ENCODE measurements at regions not wholly inside any gene's neighbourhood (a gene's known extent, or its start where the extent isn't known, plus 50 kb on each side); places are given as distances from the start of the nearest gene placed in this dataset.

DNA sequence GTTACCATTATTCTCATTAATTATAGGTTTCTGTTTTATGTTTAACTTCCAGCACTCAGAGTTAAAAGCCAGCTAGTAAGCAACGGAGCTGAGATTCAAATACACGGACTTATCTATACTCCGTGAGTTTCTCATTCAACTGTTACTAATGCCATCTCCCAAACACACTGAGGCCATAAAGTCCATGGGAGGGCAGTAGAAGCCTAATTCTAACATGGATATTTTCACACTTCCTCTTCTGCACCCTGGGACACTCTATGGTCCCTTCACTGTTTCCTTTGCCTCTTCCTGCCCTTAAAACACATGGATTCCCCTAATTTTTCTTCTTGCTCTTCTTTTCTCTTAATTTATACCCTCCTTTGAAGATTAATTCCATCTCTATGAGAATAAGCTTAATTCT lies 245.0 kb downstream of the KLF13 start:
- TF ChIP-seq FOXM1 (IDR thresholded peaks at IDR 0.05; ENCODE audit: low read depth, low read length) (no peak), MAX (IDR thresholded peaks at IDR 0.05; ENCODE audit: low read depth, low read length) (no peak), RCOR1 (conservative IDR thresholded peaks at IDR 0.05; ENCODE audit: low read depth, low read length) (no peak), NFYA (IDR thresholded peaks at IDR 0.05; ENCODE audit: borderline replicate concordance, low read depth, low read length) (no peak), CHD2 (IDR thresholded peaks at IDR 0.05; ENCODE audit: borderline replicate concordance, low read depth, low read length) (no peak), TAF1 (IDR thresholded peaks at IDR 0.05; ENCODE audit: borderline replicate concordance, low read depth, low read length) (no peak), SKIL (IDR thresholded peaks at IDR 0.05; ENCODE audit: low read depth, poor library complexity, severe bottlenecking) (no peak), CTCF (IDR thresholded peaks at IDR 0.05 in 2 of 3, conservative IDR thresholded peaks at IDR 0.05 in 1 of 3; ENCODE audit: control insufficient read depth in 2 of 3, extremely low read depth in 1 of 3, insufficient read depth in 1 of 3, low read depth in 3 of 3, low read length in 3 of 3) (no peak; a peak in 1 of 6 replicates), KDM1A (IDR thresholded peaks at IDR 0.05; ENCODE audit: borderline replicate concordance) (no peak), POLR2AphosphoS5 (IDR thresholded peaks at IDR 0.05; ENCODE audit: low read length) (no peak), PBX3 (IDR thresholded peaks at IDR 0.05; ENCODE audit: insufficient replicate concordance, low read depth, low read length) (no peak), BRCA1 (IDR thresholded peaks at IDR 0.05; ENCODE audit: low read depth, low read length) (no peak), POLR2A (IDR thresholded peaks at IDR 0.05; ENCODE audit: low read depth, low read length) (no peak)
- TF ChIP-seq, protein P1, sequence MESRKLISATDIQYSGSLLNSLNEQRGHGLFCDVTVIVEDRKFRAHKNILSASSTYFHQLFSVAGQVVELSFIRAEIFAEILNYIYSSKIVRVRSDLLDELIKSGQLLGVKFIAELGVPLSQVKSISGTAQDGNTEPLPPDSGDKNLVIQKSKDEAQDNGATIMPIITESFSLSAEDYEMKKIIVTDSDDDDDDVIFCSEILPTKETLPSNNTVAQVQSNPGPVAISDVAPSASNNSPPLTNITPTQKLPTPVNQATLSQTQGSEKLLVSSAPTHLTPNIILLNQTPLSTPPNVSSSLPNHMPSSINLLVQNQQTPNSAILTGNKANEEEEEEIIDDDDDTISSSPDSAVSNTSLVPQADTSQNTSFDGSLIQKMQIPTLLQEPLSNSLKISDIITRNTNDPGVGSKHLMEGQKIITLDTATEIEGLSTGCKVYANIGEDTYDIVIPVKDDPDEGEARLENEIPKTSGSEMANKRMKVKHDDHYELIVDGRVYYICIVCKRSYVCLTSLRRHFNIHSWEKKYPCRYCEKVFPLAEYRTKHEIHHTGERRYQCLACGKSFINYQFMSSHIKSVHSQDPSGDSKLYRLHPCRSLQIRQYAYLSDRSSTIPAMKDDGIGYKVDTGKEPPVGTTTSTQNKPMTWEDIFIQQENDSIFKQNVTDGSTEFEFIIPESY (IDR thresholded peaks at IDR 0.05), result no peak

All from GM12878 (cell line).